SK-N-SH treated with all-trans-retinoic acid at 6 μM for 48 hours (cell line): ENCODE measurements at regions not wholly inside any gene's neighbourhood (a gene's known extent, or its start where the extent isn't known, plus 50 kb on each side); places are given as distances from the start of the nearest gene placed in this dataset.

Experiments used
- ARNTL ChIP-seq: fragments of 450-650 bp; formaldehyde crosslinking; IDR thresholded peaks from 2 replicates; pipeline ENCODE4 v1.5.0; 2020; ENCODE audit warnings: low read depth, mild to moderate bottlenecking, moderate library complexity, borderline replicate concordance
- BACH2 ChIP-seq: fragments of 250-450 bp; sonication (Bioruptor Pico); IDR thresholded peaks from 2 replicates; pipeline ENCODE4 v1.9.0; 2021; ENCODE audit warnings: mild to moderate bottlenecking, borderline replicate concordance
- GLIS3 ChIP-seq: fragments of 250-450 bp; sonication (Bioruptor Pico); IDR thresholded peaks from 2 replicates; pipeline ENCODE4 v1.5.0; 2020; ENCODE audit warnings: mild to moderate bottlenecking, moderate library complexity
- ISL1 ChIP-seq: fragments of 250-450 bp; sonication (Bioruptor Pico); IDR thresholded peaks from 2 replicates; pipeline ENCODE4 v2.1.2; 2022; ENCODE audit warnings: mild to moderate bottlenecking, moderate library complexity
- SNAI2 ChIP-seq: fragments of 250-450 bp; sonication (Bioruptor Pico); IDR thresholded peaks from 2 replicates; pipeline ENCODE4 v1.5.0; 2020; ENCODE audit warnings: mild to moderate bottlenecking, moderate library complexity
- TOX ChIP-seq: fragments of 250-450 bp; sonication (Bioruptor Pico); IDR thresholded peaks from 2 replicates; pipeline ENCODE4 v1.8.0; 2021; ENCODE audit warnings: mild to moderate bottlenecking, moderate library complexity, borderline replicate concordance
- ZC3H10 ChIP-seq: fragments of 250-450 bp; sonication (Bioruptor Pico); IDR thresholded peaks from 2 replicates; pipeline ENCODE4 v1.5.1; 2021; ENCODE audit warnings: mild to moderate bottlenecking, moderate library complexity
- ZFP30 ChIP-seq: fragments of 450-650 bp; formaldehyde crosslinking; IDR thresholded peaks from 2 replicates; pipeline ENCODE4 v1.5.0; 2022; ENCODE audit warnings: mild to moderate bottlenecking, moderate library complexity
- ZNF8 ChIP-seq: fragments of 450-650 bp; formaldehyde crosslinking; IDR thresholded peaks from 2 replicates; pipeline ENCODE4 v1.5.0; 2020; ENCODE audit warnings: mild to moderate bottlenecking, moderate library complexity
- TF ChIP-seq, protein P1 (sequence below): fragments of 250-450 bp; sonication (Bioruptor Pico); IDR thresholded peaks from 2 replicates; pipeline ENCODE4 v1.5.1; 2021; ENCODE audit warnings: mild to moderate bottlenecking, moderate library complexity
- TF ChIP-seq, protein P2 (sequence below): fragments of 250-450 bp; sonication (Bioruptor Pico); IDR thresholded peaks from 2 replicates; pipeline ENCODE4 v1.5.0; 2020; ENCODE audit warnings: mild to moderate bottlenecking, moderate library complexity
- TF ChIP-seq, protein P3 (sequence below): fragments of 250-450 bp; sonication (Bioruptor Pico); IDR thresholded peaks from 2 replicates; pipeline ENCODE4 v1.5.1; 2020; ENCODE audit warnings: low read depth, mild to moderate bottlenecking, moderate library complexity
- TF ChIP-seq, protein P4 (sequence below): fragments of 250-450 bp; sonication (Bioruptor Pico); IDR thresholded peaks from 2 replicates; pipeline ENCODE4 v1.8.0; 2020; ENCODE audit warnings: mild to moderate bottlenecking, moderate library complexity, borderline replicate concordance
- TF ChIP-seq, protein P5 (sequence below): fragments of 250-450 bp; sonication (Bioruptor Pico); IDR thresholded peaks from 2 replicates; pipeline ENCODE4 v1.8.0; 2021; ENCODE audit warnings: low read depth, mild to moderate bottlenecking, moderate library complexity, borderline replicate concordance

DNA sequence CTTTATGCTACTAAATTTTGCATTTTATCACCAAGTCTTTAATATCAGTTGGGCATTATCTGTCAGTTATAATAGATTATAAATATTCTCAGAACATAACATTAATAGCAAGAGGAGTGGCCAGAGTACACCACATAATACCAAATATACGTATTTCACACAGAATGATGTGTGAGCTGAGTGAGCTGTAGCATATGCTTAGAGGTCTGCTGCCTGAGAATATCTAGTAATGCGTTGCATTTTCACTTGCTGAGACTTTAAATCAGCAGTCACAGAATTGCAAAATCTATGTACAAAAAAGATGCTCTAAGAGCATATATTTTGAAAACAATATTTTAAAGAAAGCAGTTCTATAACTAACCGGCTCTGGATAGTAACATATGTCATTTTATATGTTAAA is 921.1 kb upstream of the EDIL3 start:
- TF ChIP-seq ARNTL (CRISPR knock-in tag) (no peak), TOX (CRISPR knock-in tag) (no peak), ZFP30 (CRISPR knock-in tag) (no peak), ZC3H10 (no peak), GLIS3 (CRISPR knock-in tag) (no peak), BACH2 (no peak), SNAI2 (no peak), ISL1 (CRISPR knock-in tag) (no peak), ZNF8 (CRISPR knock-in tag) (no peak)
- TF ChIP-seq, protein P1, sequence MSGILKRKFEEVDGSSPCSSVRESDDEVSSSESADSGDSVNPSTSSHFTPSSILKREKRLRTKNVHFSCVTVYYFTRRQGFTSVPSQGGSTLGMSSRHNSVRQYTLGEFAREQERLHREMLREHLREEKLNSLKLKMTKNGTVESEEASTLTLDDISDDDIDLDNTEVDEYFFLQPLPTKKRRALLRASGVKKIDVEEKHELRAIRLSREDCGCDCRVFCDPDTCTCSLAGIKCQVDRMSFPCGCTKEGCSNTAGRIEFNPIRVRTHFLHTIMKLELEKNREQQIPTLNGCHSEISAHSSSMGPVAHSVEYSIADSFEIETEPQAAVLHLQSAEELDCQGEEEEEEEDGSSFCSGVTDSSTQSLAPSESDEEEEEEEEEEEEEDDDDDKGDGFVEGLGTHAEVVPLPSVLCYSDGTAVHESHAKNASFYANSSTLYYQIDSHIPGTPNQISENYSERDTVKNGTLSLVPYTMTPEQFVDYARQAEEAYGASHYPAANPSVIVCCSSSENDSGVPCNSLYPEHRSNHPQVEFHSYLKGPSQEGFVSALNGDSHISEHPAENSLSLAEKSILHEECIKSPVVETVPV, result no peak
- TF ChIP-seq, protein P2, sequence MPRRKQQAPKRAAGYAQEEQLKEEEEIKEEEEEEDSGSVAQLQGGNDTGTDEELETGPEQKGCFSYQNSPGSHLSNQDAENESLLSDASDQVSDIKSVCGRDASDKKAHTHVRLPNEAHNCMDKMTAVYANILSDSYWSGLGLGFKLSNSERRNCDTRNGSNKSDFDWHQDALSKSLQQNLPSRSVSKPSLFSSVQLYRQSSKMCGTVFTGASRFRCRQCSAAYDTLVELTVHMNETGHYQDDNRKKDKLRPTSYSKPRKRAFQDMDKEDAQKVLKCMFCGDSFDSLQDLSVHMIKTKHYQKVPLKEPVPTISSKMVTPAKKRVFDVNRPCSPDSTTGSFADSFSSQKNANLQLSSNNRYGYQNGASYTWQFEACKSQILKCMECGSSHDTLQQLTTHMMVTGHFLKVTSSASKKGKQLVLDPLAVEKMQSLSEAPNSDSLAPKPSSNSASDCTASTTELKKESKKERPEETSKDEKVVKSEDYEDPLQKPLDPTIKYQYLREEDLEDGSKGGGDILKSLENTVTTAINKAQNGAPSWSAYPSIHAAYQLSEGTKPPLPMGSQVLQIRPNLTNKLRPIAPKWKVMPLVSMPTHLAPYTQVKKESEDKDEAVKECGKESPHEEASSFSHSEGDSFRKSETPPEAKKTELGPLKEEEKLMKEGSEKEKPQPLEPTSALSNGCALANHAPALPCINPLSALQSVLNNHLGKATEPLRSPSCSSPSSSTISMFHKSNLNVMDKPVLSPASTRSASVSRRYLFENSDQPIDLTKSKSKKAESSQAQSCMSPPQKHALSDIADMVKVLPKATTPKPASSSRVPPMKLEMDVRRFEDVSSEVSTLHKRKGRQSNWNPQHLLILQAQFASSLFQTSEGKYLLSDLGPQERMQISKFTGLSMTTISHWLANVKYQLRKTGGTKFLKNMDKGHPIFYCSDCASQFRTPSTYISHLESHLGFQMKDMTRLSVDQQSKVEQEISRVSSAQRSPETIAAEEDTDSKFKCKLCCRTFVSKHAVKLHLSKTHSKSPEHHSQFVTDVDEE (CRISPR knock-in tag), result no peak
- TF ChIP-seq, protein P3, sequence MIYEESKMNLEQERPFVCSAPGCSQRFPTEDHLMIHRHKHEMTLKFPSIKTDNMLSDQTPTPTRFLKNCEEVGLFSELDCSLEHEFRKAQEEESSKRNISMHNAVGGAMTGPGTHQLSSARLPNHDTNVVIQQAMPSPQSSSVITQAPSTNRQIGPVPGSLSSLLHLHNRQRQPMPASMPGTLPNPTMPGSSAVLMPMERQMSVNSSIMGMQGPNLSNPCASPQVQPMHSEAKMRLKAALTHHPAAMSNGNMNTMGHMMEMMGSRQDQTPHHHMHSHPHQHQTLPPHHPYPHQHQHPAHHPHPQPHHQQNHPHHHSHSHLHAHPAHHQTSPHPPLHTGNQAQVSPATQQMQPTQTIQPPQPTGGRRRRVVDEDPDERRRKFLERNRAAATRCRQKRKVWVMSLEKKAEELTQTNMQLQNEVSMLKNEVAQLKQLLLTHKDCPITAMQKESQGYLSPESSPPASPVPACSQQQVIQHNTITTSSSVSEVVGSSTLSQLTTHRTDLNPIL (CRISPR knock-in tag), result no peak
- TF ChIP-seq, protein P4, sequence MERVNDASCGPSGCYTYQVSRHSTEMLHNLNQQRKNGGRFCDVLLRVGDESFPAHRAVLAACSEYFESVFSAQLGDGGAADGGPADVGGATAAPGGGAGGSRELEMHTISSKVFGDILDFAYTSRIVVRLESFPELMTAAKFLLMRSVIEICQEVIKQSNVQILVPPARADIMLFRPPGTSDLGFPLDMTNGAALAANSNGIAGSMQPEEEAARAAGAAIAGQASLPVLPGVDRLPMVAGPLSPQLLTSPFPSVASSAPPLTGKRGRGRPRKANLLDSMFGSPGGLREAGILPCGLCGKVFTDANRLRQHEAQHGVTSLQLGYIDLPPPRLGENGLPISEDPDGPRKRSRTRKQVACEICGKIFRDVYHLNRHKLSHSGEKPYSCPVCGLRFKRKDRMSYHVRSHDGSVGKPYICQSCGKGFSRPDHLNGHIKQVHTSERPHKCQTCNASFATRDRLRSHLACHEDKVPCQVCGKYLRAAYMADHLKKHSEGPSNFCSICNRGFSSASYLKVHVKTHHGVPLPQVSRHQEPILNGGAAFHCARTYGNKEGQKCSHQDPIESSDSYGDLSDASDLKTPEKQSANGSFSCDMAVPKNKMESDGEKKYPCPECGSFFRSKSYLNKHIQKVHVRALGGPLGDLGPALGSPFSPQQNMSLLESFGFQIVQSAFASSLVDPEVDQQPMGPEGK (CRISPR knock-in tag), result no peak
- TF ChIP-seq, protein P5, sequence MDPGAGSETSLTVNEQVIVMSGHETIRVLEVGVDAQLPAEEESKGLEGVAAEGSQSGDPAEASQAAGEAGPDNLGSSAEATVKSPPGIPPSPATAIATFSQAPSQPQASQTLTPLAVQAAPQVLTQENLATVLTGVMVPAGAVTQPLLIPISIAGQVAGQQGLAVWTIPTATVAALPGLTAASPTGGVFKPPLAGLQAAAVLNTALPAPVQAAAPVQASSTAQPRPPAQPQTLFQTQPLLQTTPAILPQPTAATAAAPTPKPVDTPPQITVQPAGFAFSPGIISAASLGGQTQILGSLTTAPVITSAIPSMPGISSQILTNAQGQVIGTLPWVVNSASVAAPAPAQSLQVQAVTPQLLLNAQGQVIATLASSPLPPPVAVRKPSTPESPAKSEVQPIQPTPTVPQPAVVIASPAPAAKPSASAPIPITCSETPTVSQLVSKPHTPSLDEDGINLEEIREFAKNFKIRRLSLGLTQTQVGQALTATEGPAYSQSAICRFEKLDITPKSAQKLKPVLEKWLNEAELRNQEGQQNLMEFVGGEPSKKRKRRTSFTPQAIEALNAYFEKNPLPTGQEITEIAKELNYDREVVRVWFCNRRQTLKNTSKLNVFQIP (CRISPR knock-in tag), result no peak
